Glutamatergic neuron (in vitro differentiated cells): ENCODE measurements at regions not wholly inside any gene's neighbourhood (a gene's known extent, or its start where the extent isn't known, plus 50 kb on each side); places are given as distances from the start of the nearest gene placed in this dataset.

Source experiments
- DNase-seq: peaks from one replicate; pipeline ENCODE4 v3.0.0; 2022
- H3K27ac Mint-ChIP-seq: one replicate; pipeline ENCODE4 v1.8.0; 2020; ENCODE audit warnings: mild to moderate bottlenecking, mixed read lengths, inconsistent platforms; ENCODE audit not compliant: unreplicated experiment
- H3K27me3 Mint-ChIP-seq: one replicate; pipeline ENCODE4 v1.8.0; 2020; ENCODE audit warnings: mild to moderate bottlenecking, moderate library complexity, mixed read lengths, inconsistent platforms; ENCODE audit not compliant: unreplicated experiment
- H3K36me3 Mint-ChIP-seq: one replicate; pipeline ENCODE4 v1.8.0; 2020; ENCODE audit warnings: mild to moderate bottlenecking, mixed read lengths, inconsistent platforms; ENCODE audit not compliant: unreplicated experiment
- H3K4me1 Mint-ChIP-seq: one replicate; pipeline ENCODE4 v1.8.0; 2020; ENCODE audit warnings: mild to moderate bottlenecking, low read depth, mixed read lengths, inconsistent platforms; ENCODE audit not compliant: unreplicated experiment
- H3K4me3 Mint-ChIP-seq: one replicate; pipeline ENCODE4 v1.8.0; 2020; ENCODE audit warnings: mild to moderate bottlenecking, mixed read lengths, inconsistent platforms; ENCODE audit not compliant: unreplicated experiment
- H3K9me3 Mint-ChIP-seq: one replicate; pipeline ENCODE4 v1.8.0; 2020; ENCODE audit warnings: mild to moderate bottlenecking, moderate library complexity, mixed read lengths, inconsistent platforms; ENCODE audit not compliant: unreplicated experiment
- TF ChIP-seq, protein P1 (sequence below): fragments of 200-600 bp; sonication (generic); IDR thresholded peaks from one replicate; pipeline ENCODE4 v1.5.0; 2021; ENCODE audit not compliant: partially characterized antibody, unreplicated experiment

DNA sequence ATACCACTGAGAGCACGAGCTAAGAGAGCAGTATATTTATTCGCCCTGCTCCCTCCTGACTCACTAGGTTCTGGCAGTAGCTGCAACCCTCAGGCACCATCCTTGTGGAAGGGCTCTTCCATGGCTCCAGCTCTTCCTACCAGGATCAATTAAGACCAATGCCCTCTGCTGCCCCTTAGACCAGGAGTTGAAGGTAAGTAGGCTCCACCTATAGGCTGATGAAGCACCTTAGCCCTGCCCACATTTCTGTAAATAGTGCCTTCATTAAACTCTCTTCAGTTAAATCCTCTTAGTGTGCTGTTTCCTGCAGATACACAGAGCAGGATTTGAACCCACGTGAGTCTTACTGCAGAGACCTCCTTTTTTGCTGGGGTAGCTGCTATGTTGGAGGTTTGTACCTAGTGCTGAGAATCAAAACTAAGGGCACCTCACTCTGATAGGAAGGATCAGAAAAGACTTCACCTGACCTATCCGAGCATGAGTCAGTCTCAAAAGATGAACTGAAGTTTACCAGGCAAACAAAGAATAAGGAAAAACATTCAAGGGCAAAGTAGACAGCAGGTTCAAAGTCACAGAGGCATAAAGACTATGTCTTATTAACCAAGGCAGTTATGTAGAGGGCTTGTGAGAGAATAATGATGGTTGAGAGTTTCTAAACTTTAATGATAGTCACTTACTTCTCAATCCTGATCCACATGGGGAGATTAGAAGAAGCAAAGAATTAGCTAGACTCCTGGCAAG is 56.9 kb upstream of the BEND6 start:
- no peak for DNase-seq
- TF ChIP-seq, protein P1, sequence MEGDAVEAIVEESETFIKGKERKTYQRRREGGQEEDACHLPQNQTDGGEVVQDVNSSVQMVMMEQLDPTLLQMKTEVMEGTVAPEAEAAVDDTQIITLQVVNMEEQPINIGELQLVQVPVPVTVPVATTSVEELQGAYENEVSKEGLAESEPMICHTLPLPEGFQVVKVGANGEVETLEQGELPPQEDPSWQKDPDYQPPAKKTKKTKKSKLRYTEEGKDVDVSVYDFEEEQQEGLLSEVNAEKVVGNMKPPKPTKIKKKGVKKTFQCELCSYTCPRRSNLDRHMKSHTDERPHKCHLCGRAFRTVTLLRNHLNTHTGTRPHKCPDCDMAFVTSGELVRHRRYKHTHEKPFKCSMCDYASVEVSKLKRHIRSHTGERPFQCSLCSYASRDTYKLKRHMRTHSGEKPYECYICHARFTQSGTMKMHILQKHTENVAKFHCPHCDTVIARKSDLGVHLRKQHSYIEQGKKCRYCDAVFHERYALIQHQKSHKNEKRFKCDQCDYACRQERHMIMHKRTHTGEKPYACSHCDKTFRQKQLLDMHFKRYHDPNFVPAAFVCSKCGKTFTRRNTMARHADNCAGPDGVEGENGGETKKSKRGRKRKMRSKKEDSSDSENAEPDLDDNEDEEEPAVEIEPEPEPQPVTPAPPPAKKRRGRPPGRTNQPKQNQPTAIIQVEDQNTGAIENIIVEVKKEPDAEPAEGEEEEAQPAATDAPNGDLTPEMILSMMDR = no peak
- peaks cover 9% of the 10 kb centered on the region for H3K36me3 Mint-ChIP-seq
- peaks cover 7% of the 10 kb centered on the region for H3K9me3 Mint-ChIP-seq
- no peak overlapping the region for H3K4me3 Mint-ChIP-seq
- H3K27me3 Mint-ChIP-seq = peaks cover 2% of the 10 kb centered on the region
- H3K27ac Mint-ChIP-seq = no peak overlapping the region
- H3K4me1 Mint-ChIP-seq = no peaks in the 10 kb centered on the region

- Mint-ChIP-seq H3K27ac (no peak overlapping the region), H3K36me3 (peaks cover 6% of the 10 kb centered on the region), H3K9me3 (peaks cover 4% of the 10 kb centered on the region), H3K27me3 (peaks cover 2% of the 10 kb centered on the region), H3K4me3 (no peak overlapping the region), H3K4me1 (no peaks in the 10 kb centered on the region)
- no peak for DNase-seq
- TF ChIP-seq, protein P1 = no peak
Observed at GRCh38 chr6:56891754-56892153, 63.2 kb upstream of the BEND6 start.

GRCh38 chr6:56890683-56891429 is 64.1 kb upstream of the BEND6 start:
- no peak for DNase-seq
- no peaks in the 10 kb centered on the region for H3K9me3 Mint-ChIP-seq
- no peaks in the 10 kb centered on the region for H3K27me3 Mint-ChIP-seq
- no peaks in the 10 kb centered on the region for H3K36me3 Mint-ChIP-seq
- TF ChIP-seq, protein P1 = no peak
- H3K4me1 Mint-ChIP-seq = no peaks in the 10 kb centered on the region
- H3K4me3 Mint-ChIP-seq = no peak overlapping the region
- H3K27ac Mint-ChIP-seq = no peak overlapping the region

GRCh38 chr6:56890066-56890465 is 64.8 kb upstream of the BEND6 start:
- Mint-ChIP-seq H3K4me3 (no peak overlapping the region), H3K27ac (no peak overlapping the region), H3K4me1 (no peaks in the 10 kb centered on the region), H3K9me3 (no peaks in the 10 kb centered on the region), H3K36me3 (no peaks in the 10 kb centered on the region), H3K27me3 (no peaks in the 10 kb centered on the region)
- no peak for DNase-seq
- TF ChIP-seq, protein P1 = no peak

DNA sequence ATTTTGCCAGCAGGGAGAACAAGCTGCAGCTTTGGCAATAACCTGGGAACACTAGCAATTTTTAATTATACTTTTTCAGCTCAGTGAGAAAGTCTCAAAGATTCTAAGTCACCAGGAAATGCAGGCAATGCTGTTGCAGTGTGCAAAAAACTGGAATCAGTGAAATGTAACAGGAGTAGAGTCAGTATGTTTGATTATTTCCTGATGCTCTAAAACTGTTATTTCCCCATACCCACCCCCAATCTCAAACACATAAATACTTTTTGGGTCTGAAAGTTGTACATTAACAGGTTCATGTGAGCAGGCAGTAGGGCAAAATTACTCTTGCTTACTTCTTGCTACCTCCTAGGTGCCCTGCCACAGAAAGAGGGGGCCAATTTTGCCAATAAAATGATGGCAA is 65.4 kb upstream of the BEND6 start:
- DNase-seq = no peak
- H3K27ac Mint-ChIP-seq = no peak overlapping the region
- TF ChIP-seq, protein P1 = no peak
- H3K4me3 Mint-ChIP-seq = no peak overlapping the region
- no peaks in the 10 kb centered on the region for H3K4me1 Mint-ChIP-seq
- H3K9me3 Mint-ChIP-seq = no peaks in the 10 kb centered on the region
- no peaks in the 10 kb centered on the region for H3K27me3 Mint-ChIP-seq
- H3K36me3 Mint-ChIP-seq = no peaks in the 10 kb centered on the region
